Endothelial cell of umbilical vein (primary cell): ENCODE measurements at regions not wholly inside any gene's neighbourhood (a gene's known extent, or its start where the extent isn't known, plus 50 kb on each side); places are given as distances from the start of the nearest gene placed in this dataset.

Experiments
- BruUV-seq: library from RNA; stranded (reverse); fragments of 400-500 nt; replicated peaks from 2 replicates; lab custom pipeline; 2021; lab: Mats Ljungman, UMichigan
- CTCF ChIA-PET: fragments of 300-600, 350-600 bp; sonication (Branson Sonifier 250); formaldehyde crosslinking; loops from one replicate; lab custom pipeline; 2021; ENCODE audit warnings: antibody characterized with exemption, inconsistent platforms; lab: Charles Lee
- POLR2A ChIA-PET: fragments of 300-600, 350-600 bp; sonication (Branson Sonifier 250); formaldehyde crosslinking; loops from one replicate; lab custom pipeline; 2021; ENCODE audit warnings: antibody characterized with exemption, inconsistent platforms; lab: Charles Lee
- DNase-seq: peaks from one replicate; pipeline ENCODE4 v3.0.0-alpha.2; 2011; ENCODE audit warnings: low read depth, low spot score
- FAIRE-seq: peaks from 2 replicates; lab custom pipeline; 2011; peaks lifted over from hg19 to GRCh38; lab: Jason Lieb, UNC
- H2AFZ ChIP-seq: 2 replicates; pipeline ENCODE4 v1.6.0; 2012; ENCODE audit warnings: low read depth, low read length, control low read depth, inconsistent platforms
- H3K27ac ChIP-seq: 2 replicates; pipeline ENCODE4 v1.5.1; 2011; ENCODE audit warnings: low read depth, mild to moderate bottlenecking, control low read depth, low read length, moderate library complexity; ENCODE audit not compliant: insufficient read depth
- H3K27me3 ChIP-seq, 2 experiments: 2 replicates each; pipeline versions ENCODE4 v1.6.0 to v1.6.1; 2011; ENCODE audit warnings: low read length in 2 of 2, mixed read lengths in 1 of 2; ENCODE audit not compliant: control insufficient read depth in 2 of 2, insufficient read depth in 2 of 2
- H3K36me3 ChIP-seq, 2 experiments: 2 replicates in 1 of 2; 3 replicates in 1 of 2; pipeline ENCODE4 v1.5.1; 2011; ENCODE audit warnings: low read length in 2 of 2, mild to moderate bottlenecking in 1 of 2, moderate library complexity in 1 of 2; ENCODE audit not compliant: control insufficient read depth in 2 of 2, insufficient read depth in 2 of 2; ENCODE audit errors: extremely low read depth in 1 of 2
- H3K4me1 ChIP-seq: 3 replicates; pipeline ENCODE4 v1.5.1; 2011; ENCODE audit warnings: mild to moderate bottlenecking, low read length; ENCODE audit not compliant: control insufficient read depth, insufficient read depth; ENCODE audit errors: extremely low read depth
- H3K4me2 ChIP-seq: 2 replicates; pipeline ENCODE4 v1.6.1; 2011; ENCODE audit warnings: low read length, control low read depth, mixed read lengths; ENCODE audit not compliant: insufficient read depth
- H3K4me3 ChIP-seq, 3 experiments: fragments of 200-600 bp in 1 of 3; sonication (generic), shearing (Covaris generic) in 1 of 3; replicated peaks in 1 of 3; 2 replicates each; pipeline ENCODE4 v1.5.1; 2011 to 2016; ENCODE audit warnings: control low read depth in 3 of 3, low read length in 3 of 3, mild to moderate bottlenecking in 2 of 3, inconsistent platforms in 1 of 3, low read depth in 1 of 3, moderate library complexity in 1 of 3; ENCODE audit not compliant: insufficient read depth in 1 of 3
- H3K79me2 ChIP-seq: 2 replicates; pipeline ENCODE4 v1.6.0; 2012; ENCODE audit warnings: low read length, inconsistent platforms; ENCODE audit not compliant: control insufficient read depth, insufficient read depth
- H3K9ac ChIP-seq: replicated peaks from 2 replicates; pipeline ENCODE3; 2011; ENCODE audit warnings: low read length, control low read depth; ENCODE audit not compliant: insufficient read depth; ENCODE audit errors: extremely low read depth
- H3K9me1 ChIP-seq: replicated peaks from 3 replicates; pipeline ENCODE4 v1.6.0; 2011; ENCODE audit warnings: mild to moderate bottlenecking, low read length; ENCODE audit not compliant: control insufficient read depth, insufficient read depth; ENCODE audit errors: extremely low read depth
- H3K9me3 ChIP-seq: replicated peaks from 2 replicates; pipeline ENCODE4 v1.5.1; 2012; ENCODE audit warnings: low read length, inconsistent platforms; ENCODE audit not compliant: control insufficient read depth, insufficient read depth
- H4K20me1 ChIP-seq: replicated peaks from 2 replicates; pipeline ENCODE3; 2011; ENCODE audit warnings: mild to moderate bottlenecking, low read length; ENCODE audit not compliant: control insufficient read depth, insufficient read depth; ENCODE audit errors: extremely low read depth
- EZH2 ChIP-seq: IDR thresholded peaks from 2 replicates; pipeline ENCODE4 v1.6.1; 2012; ENCODE audit warnings: borderline replicate concordance, low read depth, mild to moderate bottlenecking, moderate library complexity, low read length, inconsistent platforms; ENCODE audit not compliant: severe bottlenecking
- FOS ChIP-seq: IDR thresholded peaks from 2 replicates; pipeline ENCODE4 v1.6.1; 2011; ENCODE audit warnings: mild to moderate bottlenecking, low read length, moderate library complexity, borderline replicate concordance; ENCODE audit not compliant: insufficient read depth
- GATA2 ChIP-seq: IDR thresholded peaks from 2 replicates; pipeline ENCODE4 v1.7.0; 2011; ENCODE audit warnings: low read depth, mild to moderate bottlenecking, moderate library complexity, mixed read lengths, low read length; ENCODE audit not compliant: insufficient read length, insufficient read depth
- JUN ChIP-seq: IDR thresholded peaks from 2 replicates; pipeline ENCODE4 v1.6.1; 2011; ENCODE audit warnings: borderline replicate concordance, low read depth; ENCODE audit not compliant: insufficient read length, insufficient read depth
- MYC ChIP-seq: IDR thresholded peaks from one replicate; pipeline ENCODE4 v1.6.1; 2011; ENCODE audit warnings: mild to moderate bottlenecking, low read depth, low read length
- POLR2A ChIP-seq: IDR thresholded peaks from 2 replicates; pipeline ENCODE4 v1.6.1; 2012; ENCODE audit warnings: low read depth, mild to moderate bottlenecking, control low read depth, low read length
- POLR2AphosphoS5 ChIP-seq: IDR thresholded peaks from 2 replicates; pipeline ENCODE4 v1.6.1; 2012; ENCODE audit warnings: low read depth, mild to moderate bottlenecking, control low read depth, low read length, moderate library complexity; ENCODE audit not compliant: insufficient read depth
- dilution Hi-C: fragments of 300-500 bp; cut with MboI; formaldehyde crosslinking; loops from one replicate; pipeline ENCODE4 v1.15.0; 2019; ENCODE audit warnings: low sequenced_read_pairs; ENCODE audit not compliant: extremely low pct_ligation_motif_present
- intact Hi-C: fragments of 100-400 bp; cut with micrococcal nuclease; formaldehyde crosslinking; loops from one replicate; pipeline ENCODE4 v1.10.0; 2022
- TF ChIP-seq, protein P1 (sequence below): IDR thresholded peaks from 2 replicates; pipeline ENCODE4 v1.6.1; 2011; ENCODE audit not compliant: insufficient read depth, insufficient read length
- TF ChIP-seq, protein P2 (sequence below), 2 donors: IDR thresholded peaks; 1 replicate in 1 of 2; 2 replicates in 1 of 2; pipeline ENCODE4 v1.5.1; 2011; ENCODE audit warnings: low read length in 2 of 2, mild to moderate bottlenecking in 2 of 2, moderate library complexity in 2 of 2, control low read depth in 1 of 2, inconsistent platforms in 1 of 2, low read depth in 1 of 2; ENCODE audit not compliant: insufficient read depth in 1 of 2; ENCODE audit errors: extremely low read depth in 1 of 2

DNA sequence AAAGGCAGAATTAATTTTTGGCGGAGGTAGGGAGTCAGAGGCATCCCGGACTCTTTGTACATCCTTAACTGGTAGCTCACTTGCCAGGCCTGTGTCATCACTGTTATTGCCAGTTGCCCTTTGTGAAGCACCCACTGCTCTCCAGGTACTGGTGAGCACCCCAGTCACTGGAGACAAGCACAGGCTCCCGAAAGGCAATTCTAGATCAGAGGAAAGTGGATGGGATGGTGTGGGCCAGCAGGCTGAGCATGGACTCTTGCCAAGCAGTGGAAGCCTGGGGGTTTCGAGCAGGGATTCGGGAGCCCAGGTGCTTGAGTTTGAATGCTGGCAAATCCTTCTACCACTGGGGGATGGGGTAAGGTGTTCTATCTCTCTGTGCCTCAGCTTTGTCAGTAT is 551.1 kb downstream of the MATN1 start:
- Histone ChIP-seq H3K36me3 (no peaks in the 10 kb centered on the region), H3K27me3 (no peaks in the 10 kb centered on the region), H2AFZ (no peak overlapping the region), H3K4me2 (no peak overlapping the region), H3K27ac (no peak overlapping the region), H3K4me1 (no peaks in the 10 kb centered on the region), H3K79me2 (no peaks in the 10 kb centered on the region), H3K9ac (no peak overlapping the region), H3K9me1 (no peaks in the 10 kb centered on the region), H3K9me3 (no peaks in the 10 kb centered on the region), H3K4me3 (no peak overlapping the region), H4K20me1 (no peaks in the 10 kb centered on the region)
- FAIRE-seq (no peak), DNase-seq (no peak)
- TF ChIP-seq POLR2AphosphoS5 = no peak
- TF ChIP-seq, protein P1, sequence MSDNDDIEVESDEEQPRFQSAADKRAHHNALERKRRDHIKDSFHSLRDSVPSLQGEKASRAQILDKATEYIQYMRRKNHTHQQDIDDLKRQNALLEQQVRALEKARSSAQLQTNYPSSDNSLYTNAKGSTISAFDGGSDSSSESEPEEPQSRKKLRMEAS = no peak
- no peak for TF ChIP-seq POLR2A
- no peak for TF ChIP-seq FOS
- TF ChIP-seq, protein P2, sequence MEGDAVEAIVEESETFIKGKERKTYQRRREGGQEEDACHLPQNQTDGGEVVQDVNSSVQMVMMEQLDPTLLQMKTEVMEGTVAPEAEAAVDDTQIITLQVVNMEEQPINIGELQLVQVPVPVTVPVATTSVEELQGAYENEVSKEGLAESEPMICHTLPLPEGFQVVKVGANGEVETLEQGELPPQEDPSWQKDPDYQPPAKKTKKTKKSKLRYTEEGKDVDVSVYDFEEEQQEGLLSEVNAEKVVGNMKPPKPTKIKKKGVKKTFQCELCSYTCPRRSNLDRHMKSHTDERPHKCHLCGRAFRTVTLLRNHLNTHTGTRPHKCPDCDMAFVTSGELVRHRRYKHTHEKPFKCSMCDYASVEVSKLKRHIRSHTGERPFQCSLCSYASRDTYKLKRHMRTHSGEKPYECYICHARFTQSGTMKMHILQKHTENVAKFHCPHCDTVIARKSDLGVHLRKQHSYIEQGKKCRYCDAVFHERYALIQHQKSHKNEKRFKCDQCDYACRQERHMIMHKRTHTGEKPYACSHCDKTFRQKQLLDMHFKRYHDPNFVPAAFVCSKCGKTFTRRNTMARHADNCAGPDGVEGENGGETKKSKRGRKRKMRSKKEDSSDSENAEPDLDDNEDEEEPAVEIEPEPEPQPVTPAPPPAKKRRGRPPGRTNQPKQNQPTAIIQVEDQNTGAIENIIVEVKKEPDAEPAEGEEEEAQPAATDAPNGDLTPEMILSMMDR (IDR thresholded peaks at IDR 0.05; ENCODE audit: extremely low read depth in 1 of 2, insufficient read depth in 1 of 2, low read depth in 1 of 2, low read length in 2 of 2) = no peak
- TF ChIP-seq JUN = no peak
- TF ChIP-seq GATA2 = no peak
- TF ChIP-seq MYC = no peak
- TF ChIP-seq EZH2 = no peak
- BruUV-seq = no TSS peak
- CTCF ChIA-PET = no interaction called here
- intact Hi-C loops (no loop called here), dilution Hi-C loops (no loop called here)
- POLR2A ChIA-PET = no interaction called here
